ENCODE measurements at regions not wholly inside any gene's neighbourhood (a gene's known extent, or its start where the extent isn't known, plus 50 kb on each side); places are given as distances from the start of the nearest gene placed in this dataset.

DNA sequence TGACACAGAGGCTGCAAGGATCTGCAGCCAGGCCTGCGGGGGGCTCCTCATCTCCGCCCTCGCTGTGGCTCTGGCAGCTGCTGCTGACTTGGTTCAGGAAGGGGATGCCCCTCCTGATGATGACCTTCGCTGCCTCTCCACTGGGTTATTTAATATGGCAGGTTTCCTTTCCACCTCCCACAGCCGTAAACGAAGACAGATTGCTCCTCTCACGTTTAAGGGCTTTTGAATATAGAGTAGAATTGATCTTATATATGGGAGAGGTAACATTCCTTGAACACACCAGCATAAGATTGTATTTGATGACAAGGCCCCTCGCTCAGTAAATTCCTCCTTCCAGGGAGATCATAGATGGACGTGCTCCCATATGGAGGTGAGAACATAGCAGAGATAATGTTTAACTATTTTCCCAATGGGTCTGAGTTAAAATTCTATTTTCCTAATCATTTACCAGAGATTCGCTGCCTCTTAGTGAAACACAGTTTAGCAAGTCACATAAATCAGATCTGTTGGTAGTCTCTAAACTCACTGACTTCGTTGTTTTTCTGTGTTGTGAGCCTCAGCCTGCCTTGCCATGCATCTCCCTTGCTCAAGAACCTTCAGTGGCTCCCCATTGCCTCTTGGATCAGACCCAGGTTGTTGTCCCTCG is 88.5 kb upstream of the AJAP1 start:
- Histone ChIP-seq H3K4me3 (no peak overlapping the region), H3K27ac (replicated peaks) (no peak overlapping the region), H3K4me1 (no peaks in the 10 kb centered on the region), H3K9me3 (replicated peaks) (no peaks in the 10 kb centered on the region), H3K27me3 (ENCODE audit: low read depth) (peaks cover 97% of the 10 kb centered on the region), H3K36me3 (no peaks in the 10 kb centered on the region)
- TF ChIP-seq, protein P1, sequence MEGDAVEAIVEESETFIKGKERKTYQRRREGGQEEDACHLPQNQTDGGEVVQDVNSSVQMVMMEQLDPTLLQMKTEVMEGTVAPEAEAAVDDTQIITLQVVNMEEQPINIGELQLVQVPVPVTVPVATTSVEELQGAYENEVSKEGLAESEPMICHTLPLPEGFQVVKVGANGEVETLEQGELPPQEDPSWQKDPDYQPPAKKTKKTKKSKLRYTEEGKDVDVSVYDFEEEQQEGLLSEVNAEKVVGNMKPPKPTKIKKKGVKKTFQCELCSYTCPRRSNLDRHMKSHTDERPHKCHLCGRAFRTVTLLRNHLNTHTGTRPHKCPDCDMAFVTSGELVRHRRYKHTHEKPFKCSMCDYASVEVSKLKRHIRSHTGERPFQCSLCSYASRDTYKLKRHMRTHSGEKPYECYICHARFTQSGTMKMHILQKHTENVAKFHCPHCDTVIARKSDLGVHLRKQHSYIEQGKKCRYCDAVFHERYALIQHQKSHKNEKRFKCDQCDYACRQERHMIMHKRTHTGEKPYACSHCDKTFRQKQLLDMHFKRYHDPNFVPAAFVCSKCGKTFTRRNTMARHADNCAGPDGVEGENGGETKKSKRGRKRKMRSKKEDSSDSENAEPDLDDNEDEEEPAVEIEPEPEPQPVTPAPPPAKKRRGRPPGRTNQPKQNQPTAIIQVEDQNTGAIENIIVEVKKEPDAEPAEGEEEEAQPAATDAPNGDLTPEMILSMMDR (IDR thresholded peaks at IDR 0.05; ENCODE audit: borderline replicate concordance) = no peak
- DNase-seq = no peak
- intact Hi-C loops (cut with micrococcal nuclease) = no loop called here

DNA sequence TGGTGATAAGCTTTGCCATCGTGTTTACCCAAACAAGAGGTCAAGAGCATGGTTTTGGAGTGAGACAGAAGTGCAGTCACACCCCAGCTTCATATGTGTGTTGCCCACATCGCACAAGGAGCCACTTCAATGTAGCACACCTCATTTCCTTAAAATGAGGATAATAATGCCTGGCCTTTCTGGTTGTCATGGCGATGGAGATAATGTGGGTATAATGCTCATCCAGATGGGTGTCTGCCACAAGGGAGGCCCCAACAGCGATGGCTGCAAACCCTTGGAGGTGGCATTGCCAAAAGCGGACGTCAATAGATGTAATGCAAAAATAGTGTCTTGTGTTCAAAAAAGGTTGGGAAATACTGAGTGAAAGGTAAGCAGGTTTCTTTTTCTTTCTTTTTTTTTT is 83.1 kb upstream of the AJAP1 start:
- intact Hi-C loops (cut with micrococcal nuclease) = no loop called here
- Histone ChIP-seq H3K9me3 (replicated peaks) (no peaks in the 10 kb centered on the region), H3K27me3 (ENCODE audit: low read depth) (peaks cover 85% of the 10 kb centered on the region), H3K4me1 (no peaks in the 10 kb centered on the region), H3K36me3 (no peaks in the 10 kb centered on the region), H3K4me3 (no peak overlapping the region), H3K27ac (replicated peaks) (no peak overlapping the region)
- DNase-seq = no peak
- TF ChIP-seq, protein P1 (IDR thresholded peaks at IDR 0.05; ENCODE audit: borderline replicate concordance) = no peak

DNA sequence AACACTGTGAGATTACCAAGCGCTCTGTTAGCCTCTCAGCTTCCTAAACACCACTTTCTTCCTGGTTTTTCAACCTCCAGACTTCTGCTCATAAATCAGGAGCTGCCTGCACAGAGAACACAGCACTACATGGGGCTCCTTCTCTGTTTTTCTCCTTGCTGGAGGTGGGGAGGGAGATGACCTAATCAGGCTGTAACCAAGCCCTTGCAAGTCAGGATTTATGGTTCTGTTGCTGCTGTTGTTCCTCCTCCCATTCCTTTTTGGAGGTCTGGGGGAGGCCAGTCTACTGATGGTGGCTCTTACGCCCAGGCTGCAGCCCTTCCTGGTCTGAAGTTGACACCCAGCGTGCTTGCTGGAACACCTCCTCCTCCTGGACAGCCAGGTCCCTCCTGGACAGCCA is 80.9 kb upstream of the AJAP1 start:
- no peaks in the 10 kb centered on the region for H3K36me3 ChIP-seq
- TF ChIP-seq, protein P1 (IDR thresholded peaks at IDR 0.05; ENCODE audit: borderline replicate concordance) = no peak

DNA sequence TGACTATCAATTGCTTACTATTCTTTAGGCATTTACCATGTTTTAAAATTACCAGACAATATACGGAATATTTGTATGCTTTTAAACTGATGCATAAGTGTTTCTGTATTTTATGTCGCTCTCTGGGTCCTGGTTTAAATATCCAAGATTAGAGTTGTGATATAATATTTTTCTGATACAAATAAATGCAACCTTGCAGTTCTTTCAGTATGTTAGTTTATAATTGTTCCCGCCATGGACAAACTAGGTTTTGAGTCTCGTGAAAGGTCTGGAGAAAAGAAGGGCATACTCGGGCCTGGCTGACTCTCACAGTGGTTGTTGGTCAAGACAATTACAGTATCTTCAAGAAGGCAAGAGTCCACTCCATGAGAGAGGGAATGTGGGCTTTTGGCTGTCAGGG is 72.6 kb upstream of the AJAP1 start:
- H3K27ac ChIP-seq (replicated peaks) = no peak overlapping the region
- H3K4me3 ChIP-seq = no peak overlapping the region
- DNase-seq = no peak
- H3K4me1 ChIP-seq = peaks cover 22% of the 10 kb centered on the region
- peaks cover 11% of the 10 kb centered on the region for H3K9me3 ChIP-seq (replicated peaks)
- H3K36me3 ChIP-seq = no peaks in the 10 kb centered on the region
- peaks cover 78% of the 10 kb centered on the region for H3K27me3 ChIP-seq (ENCODE audit: low read depth)
- intact Hi-C loops (cut with micrococcal nuclease) = no loop called here
- TF ChIP-seq, protein P1 (IDR thresholded peaks at IDR 0.05; ENCODE audit: borderline replicate concordance) = no peak

More for the DNA sequence above, 80.9 kb upstream of the AJAP1 start:
- intact Hi-C loops (cut with micrococcal nuclease) = no loop called here
- no peak for DNase-seq
- Histone ChIP-seq H3K9me3 (replicated peaks) (peaks cover 11% of the 10 kb centered on the region), H3K27me3 (ENCODE audit: low read depth) (peaks cover 66% of the 10 kb centered on the region), H3K4me1 (no peaks in the 10 kb centered on the region), H3K27ac (replicated peaks) (no peak overlapping the region), H3K4me3 (no peak overlapping the region)

DNA sequence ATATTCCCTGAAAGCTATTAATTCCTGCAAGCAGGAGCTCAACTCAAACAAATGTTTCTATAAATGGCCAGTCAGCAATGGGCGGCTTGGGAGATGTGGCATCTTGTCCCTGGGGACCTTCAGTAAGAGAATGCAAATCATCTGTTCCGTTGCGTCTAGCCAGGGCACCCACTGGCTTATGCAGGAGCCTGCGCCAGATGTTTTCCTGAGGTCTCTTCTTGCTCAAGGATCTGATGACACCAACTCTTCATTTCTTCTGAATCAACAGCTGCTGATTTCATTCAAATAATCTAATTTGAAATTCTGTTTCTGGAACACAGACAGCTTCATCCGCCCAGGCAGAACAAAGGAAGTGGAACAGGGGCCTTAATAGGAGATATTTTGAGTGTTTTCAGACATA is 70.0 kb upstream of the AJAP1 start:
- intact Hi-C loops (cut with micrococcal nuclease) = no loop called here
- Histone ChIP-seq H3K27me3 (ENCODE audit: low read depth) (peaks cover 73% of the 10 kb centered on the region), H3K4me1 (peaks cover 22% of the 10 kb centered on the region), H3K4me3 (no peak overlapping the region), H3K36me3 (no peaks in the 10 kb centered on the region), H3K9me3 (replicated peaks) (no peaks in the 10 kb centered on the region), H3K27ac (replicated peaks) (no peak overlapping the region)
- no peak for DNase-seq
- TF ChIP-seq, protein P1 (IDR thresholded peaks at IDR 0.05; ENCODE audit: borderline replicate concordance) = no peak

All from left ventricle myocardium inferior (tissue), 1 donor.